ENCODE measurements at regions not wholly inside any gene's neighbourhood (a gene's known extent, or its start where the extent isn't known, plus 50 kb on each side); places are given as distances from the start of the nearest gene placed in this dataset.

DNA sequence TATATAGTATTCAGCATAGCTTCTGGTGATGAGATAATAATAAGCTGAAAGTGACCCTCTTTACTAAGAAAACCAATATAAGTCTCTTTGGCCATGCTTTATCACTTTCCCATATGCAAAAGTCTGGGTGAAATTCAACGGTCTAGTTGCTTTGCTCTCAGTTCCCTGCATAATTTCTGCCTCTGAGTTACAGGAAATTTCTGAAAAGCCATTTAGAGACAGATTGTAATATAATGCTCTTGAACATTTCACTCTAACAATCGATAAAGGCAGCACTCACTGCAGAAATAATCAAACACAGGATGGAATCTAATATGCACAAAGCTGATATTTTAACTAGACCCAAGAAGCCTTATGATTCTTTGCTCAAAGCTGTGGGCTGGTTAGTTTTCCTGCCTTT is 100.1 kb upstream of the LIFR start (continued):
- TF ChIP-seq ZNF839 (CRISPR knock-in tag; IDR thresholded peaks at IDR 0.05; ENCODE audit: borderline replicate concordance) (no peak), GABPB1 (CRISPR knock-in tag; IDR thresholded peaks at IDR 0.05) (no peak)

DNA sequence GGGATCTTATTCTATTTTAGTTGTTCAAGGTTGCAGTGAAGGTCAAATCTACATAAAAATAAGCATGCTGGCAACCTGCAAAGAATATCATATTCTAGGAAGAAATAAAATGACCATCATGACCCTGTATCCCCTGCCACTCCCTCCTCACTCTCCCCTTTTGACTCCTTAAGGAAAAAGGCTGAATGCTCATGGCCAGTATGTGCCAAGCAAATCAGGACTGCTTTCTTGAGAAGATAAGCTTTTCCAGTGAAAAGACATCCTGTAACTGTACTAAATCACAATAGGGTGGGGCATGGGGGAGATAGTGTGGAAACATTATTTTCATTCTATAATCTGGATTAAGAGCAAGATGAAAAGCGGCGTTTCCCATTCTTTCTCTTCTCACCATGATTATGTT is 100.6 kb upstream of the LIFR start:
- Histone ChIP-seq H3K9ac (ENCODE audit: insufficient read depth, low read depth, low read length) (no peak overlapping the region), H4K20me1 (ENCODE audit: insufficient read depth, low read length) (no peaks in the 10 kb centered on the region), H3K79me2 (ENCODE audit: insufficient read depth, low read length) (no peaks in the 10 kb centered on the region), H3K4me3 (replicated peaks in 1 of 3; ENCODE audit: insufficient read depth in 1 of 3, low read depth in 2 of 3, low read length in 3 of 3) (no peak overlapping the region), H3K27me3 (ENCODE audit: control insufficient read depth in 1 of 2, insufficient read depth in 2 of 2, low read length in 2 of 2) (no peaks in the 10 kb centered on the region; a peak in 1 of 5 replicates), H2AFZ (ENCODE audit: low read length) (no peak overlapping the region), H3K9me3 (ENCODE audit: low read length) (no peaks in the 10 kb centered on the region), H3K4me1 (ENCODE audit: insufficient read depth, low read length) (no peaks in the 10 kb centered on the region), H3K4me2 (ENCODE audit: low read depth, low read length) (no peak overlapping the region), H3K36me3 (replicated peaks in 1 of 2; ENCODE audit: control insufficient read depth in 1 of 2, insufficient read depth in 2 of 2, low read length in 2 of 2) (no peaks in the 10 kb centered on the region), H3K27ac (ENCODE audit: extremely low read length, insufficient read depth, low read length) (no peak overlapping the region)
- in situ Hi-C loops (cut with HindIII; ENCODE audit: extremely low pct_ligation_motif_present, low pct_unique_long_range_greater_than_20kb) (no loop called here), intact Hi-C loops (cut with micrococcal nuclease; ENCODE audit: unreplicated experiment) (no loop called here)
- no TSS peak for BruUV-seq (replicated peaks)
- no peak for TF ChIP-seq CENPX (CRISPR knock-in tag; IDR thresholded peaks at IDR 0.05)
- TF ChIP-seq GABPA (IDR thresholded peaks at IDR 0.05; ENCODE audit: low read depth, low read length) = no peak
- no peak for TF ChIP-seq GABPA (CRISPR knock-in tag; IDR thresholded peaks at IDR 0.05; ENCODE audit: low read depth)
- TF ChIP-seq, protein P1, sequence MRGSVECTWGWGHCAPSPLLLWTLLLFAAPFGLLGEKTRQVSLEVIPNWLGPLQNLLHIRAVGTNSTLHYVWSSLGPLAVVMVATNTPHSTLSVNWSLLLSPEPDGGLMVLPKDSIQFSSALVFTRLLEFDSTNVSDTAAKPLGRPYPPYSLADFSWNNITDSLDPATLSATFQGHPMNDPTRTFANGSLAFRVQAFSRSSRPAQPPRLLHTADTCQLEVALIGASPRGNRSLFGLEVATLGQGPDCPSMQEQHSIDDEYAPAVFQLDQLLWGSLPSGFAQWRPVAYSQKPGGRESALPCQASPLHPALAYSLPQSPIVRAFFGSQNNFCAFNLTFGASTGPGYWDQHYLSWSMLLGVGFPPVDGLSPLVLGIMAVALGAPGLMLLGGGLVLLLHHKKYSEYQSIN (CRISPR knock-in tag; IDR thresholded peaks at IDR 0.05; ENCODE audit: borderline replicate concordance) = no peak
- no peak for TF ChIP-seq FOXP1 (IDR thresholded peaks at IDR 0.05)
- no peak for TF ChIP-seq FOXP1 (CRISPR knock-in tag; IDR thresholded peaks at IDR 0.05)
- TF ChIP-seq, protein P2, sequence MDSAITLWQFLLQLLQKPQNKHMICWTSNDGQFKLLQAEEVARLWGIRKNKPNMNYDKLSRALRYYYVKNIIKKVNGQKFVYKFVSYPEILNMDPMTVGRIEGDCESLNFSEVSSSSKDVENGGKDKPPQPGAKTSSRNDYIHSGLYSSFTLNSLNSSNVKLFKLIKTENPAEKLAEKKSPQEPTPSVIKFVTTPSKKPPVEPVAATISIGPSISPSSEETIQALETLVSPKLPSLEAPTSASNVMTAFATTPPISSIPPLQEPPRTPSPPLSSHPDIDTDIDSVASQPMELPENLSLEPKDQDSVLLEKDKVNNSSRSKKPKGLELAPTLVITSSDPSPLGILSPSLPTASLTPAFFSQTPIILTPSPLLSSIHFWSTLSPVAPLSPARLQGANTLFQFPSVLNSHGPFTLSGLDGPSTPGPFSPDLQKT (CRISPR knock-in tag; IDR thresholded peaks at IDR 0.05; ENCODE audit: borderline replicate concordance) = no peak
- TF ChIP-seq, protein P3, sequence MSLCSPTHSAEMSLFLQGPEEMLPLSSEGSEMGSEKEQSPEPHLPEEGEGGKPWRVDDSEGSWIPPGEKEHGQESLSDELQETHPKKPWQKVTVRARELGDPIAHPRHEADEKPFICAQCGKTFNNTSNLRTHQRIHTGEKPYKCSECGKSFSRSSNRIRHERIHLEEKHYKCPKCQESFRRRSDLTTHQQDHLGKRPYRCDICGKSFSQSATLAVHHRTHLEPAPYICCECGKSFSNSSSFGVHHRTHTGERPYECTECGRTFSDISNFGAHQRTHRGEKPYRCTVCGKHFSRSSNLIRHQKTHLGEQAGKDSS (CRISPR knock-in tag; IDR thresholded peaks at IDR 0.05; ENCODE audit: borderline replicate concordance, low read depth) = no peak
- TF ChIP-seq ZNF24 (IDR thresholded peaks at IDR 0.05) = no peak
- TF ChIP-seq ZNF720 (CRISPR knock-in tag; IDR thresholded peaks at IDR 0.05) = no peak
- TF ChIP-seq ZFP90 (CRISPR knock-in tag; IDR thresholded peaks at IDR 0.05; ENCODE audit: borderline replicate concordance) = no peak
- TF ChIP-seq, protein P4, sequence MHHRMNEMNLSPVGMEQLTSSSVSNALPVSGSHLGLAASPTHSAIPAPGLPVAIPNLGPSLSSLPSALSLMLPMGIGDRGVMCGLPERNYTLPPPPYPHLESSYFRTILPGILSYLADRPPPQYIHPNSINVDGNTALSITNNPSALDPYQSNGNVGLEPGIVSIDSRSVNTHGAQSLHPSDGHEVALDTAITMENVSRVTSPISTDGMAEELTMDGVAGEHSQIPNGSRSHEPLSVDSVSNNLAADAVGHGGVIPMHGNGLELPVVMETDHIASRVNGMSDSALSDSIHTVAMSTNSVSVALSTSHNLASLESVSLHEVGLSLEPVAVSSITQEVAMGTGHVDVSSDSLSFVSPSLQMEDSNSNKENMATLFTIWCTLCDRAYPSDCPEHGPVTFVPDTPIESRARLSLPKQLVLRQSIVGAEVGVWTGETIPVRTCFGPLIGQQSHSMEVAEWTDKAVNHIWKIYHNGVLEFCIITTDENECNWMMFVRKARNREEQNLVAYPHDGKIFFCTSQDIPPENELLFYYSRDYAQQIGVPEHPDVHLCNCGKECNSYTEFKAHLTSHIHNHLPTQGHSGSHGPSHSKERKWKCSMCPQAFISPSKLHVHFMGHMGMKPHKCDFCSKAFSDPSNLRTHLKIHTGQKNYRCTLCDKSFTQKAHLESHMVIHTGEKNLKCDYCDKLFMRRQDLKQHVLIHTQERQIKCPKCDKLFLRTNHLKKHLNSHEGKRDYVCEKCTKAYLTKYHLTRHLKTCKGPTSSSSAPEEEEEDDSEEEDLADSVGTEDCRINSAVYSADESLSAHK (CRISPR knock-in tag; IDR thresholded peaks at IDR 0.05; ENCODE audit: borderline replicate concordance) = no peak
- TF ChIP-seq ZNF160 (CRISPR knock-in tag; IDR thresholded peaks at IDR 0.05) = no peak
- TF ChIP-seq CHD2 (IDR thresholded peaks at IDR 0.05; ENCODE audit: low read depth, low read length) = no peak
- no peak for TF ChIP-seq DNMT3B (CRISPR knock-in tag; conservative IDR thresholded peaks at IDR 0.05)
- TF ChIP-seq, protein P5, sequence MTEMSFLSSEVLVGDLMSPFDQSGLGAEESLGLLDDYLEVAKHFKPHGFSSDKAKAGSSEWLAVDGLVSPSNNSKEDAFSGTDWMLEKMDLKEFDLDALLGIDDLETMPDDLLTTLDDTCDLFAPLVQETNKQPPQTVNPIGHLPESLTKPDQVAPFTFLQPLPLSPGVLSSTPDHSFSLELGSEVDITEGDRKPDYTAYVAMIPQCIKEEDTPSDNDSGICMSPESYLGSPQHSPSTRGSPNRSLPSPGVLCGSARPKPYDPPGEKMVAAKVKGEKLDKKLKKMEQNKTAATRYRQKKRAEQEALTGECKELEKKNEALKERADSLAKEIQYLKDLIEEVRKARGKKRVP (CRISPR knock-in tag; IDR thresholded peaks at IDR 0.05) = no peak
- ATAC-seq (no peak), DNase-seq (ENCODE audit: low spot score) (no peak), FAIRE-seq (no peak)
- WGBS (ENCODE audit: low lambda C conversion rate) = 40% methylated on average over 2 of the region's 2 CpGs
- CTCF ChIA-PET (ENCODE audit: low intra/inter-chr PET ratio, low total read pairs) = no interaction called here
- POLR2A ChIA-PET = no interaction called here
